ENCODE measurements at regions not wholly inside any gene's neighbourhood (a gene's known extent, or its start where the extent isn't known, plus 50 kb on each side); places are given as distances from the start of the nearest gene placed in this dataset.

DNA sequence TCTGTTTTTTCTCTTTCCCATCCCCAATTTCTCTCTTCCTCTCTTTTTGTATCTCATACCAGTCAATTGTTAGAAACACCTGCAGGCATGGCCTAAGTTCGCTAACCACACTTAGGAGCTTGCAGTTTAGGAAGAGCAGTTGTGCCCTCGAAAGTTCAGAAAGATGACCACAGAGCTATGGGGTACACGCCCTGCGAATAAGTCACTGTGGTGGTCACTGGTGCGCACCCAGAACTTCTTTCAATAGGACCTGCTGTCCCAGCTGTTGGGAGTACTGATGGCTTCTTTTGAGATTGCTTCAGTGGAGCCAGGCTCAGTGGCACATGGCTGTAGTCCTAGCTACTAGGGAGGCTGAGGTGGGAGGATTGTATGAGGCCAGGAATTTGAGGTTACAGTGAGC lies 362.8 kb upstream of the TMTC1 start:
- DNase-seq (ENCODE audit: low read depth, low spot score) = no peak
- no peak for FAIRE-seq
- H3K4me3 ChIP-seq (ENCODE audit: control insufficient read depth in 2 of 3, extremely low read depth in 1 of 3, insufficient read depth in 2 of 3, low read depth in 1 of 3, low read length in 3 of 3) = no peak overlapping the region
- dilution Hi-C loops (cut with MboI; ENCODE audit: extremely low pct_ligation_motif_present, low sequenced_read_pairs) = no loop called here
- no peak for TF ChIP-seq EZH2 (IDR thresholded peaks at IDR 0.05; ENCODE audit: low read length)
- TF ChIP-seq, protein P1, sequence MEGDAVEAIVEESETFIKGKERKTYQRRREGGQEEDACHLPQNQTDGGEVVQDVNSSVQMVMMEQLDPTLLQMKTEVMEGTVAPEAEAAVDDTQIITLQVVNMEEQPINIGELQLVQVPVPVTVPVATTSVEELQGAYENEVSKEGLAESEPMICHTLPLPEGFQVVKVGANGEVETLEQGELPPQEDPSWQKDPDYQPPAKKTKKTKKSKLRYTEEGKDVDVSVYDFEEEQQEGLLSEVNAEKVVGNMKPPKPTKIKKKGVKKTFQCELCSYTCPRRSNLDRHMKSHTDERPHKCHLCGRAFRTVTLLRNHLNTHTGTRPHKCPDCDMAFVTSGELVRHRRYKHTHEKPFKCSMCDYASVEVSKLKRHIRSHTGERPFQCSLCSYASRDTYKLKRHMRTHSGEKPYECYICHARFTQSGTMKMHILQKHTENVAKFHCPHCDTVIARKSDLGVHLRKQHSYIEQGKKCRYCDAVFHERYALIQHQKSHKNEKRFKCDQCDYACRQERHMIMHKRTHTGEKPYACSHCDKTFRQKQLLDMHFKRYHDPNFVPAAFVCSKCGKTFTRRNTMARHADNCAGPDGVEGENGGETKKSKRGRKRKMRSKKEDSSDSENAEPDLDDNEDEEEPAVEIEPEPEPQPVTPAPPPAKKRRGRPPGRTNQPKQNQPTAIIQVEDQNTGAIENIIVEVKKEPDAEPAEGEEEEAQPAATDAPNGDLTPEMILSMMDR (optimal IDR thresholded peaks at IDR 0.05 in 1 of 3, IDR thresholded peaks at IDR 0.05 in 1 of 3, conservative IDR thresholded peaks at IDR 0.05 in 1 of 3; ENCODE audit: extremely low read depth in 1 of 3, insufficient read depth in 2 of 3, low read length in 3 of 3) = no peak
- no peaks in the 10 kb centered on the region for H3K79me2 ChIP-seq (ENCODE audit: control insufficient read depth, insufficient read depth, low read length)
- H3K4me1 ChIP-seq (ENCODE audit: control insufficient read depth, extremely low read depth, insufficient read depth, low read length) = no peaks in the 10 kb centered on the region
- no peaks in the 10 kb centered on the region for H3K9me3 ChIP-seq (ENCODE audit: control insufficient read depth, low read depth, low read length)
- H3K27me3 ChIP-seq (ENCODE audit: control insufficient read depth, extremely low read depth, insufficient read depth, low read length) = no peaks in the 10 kb centered on the region
- no peaks in the 10 kb centered on the region for H3K36me3 ChIP-seq (ENCODE audit: control insufficient read depth in 2 of 2, extremely low read depth in 1 of 2, insufficient read depth in 2 of 2, low read length in 2 of 2)
- H2AFZ ChIP-seq (ENCODE audit: control insufficient read depth, low read length) = no peak overlapping the region
- no peaks in the 10 kb centered on the region for H4K20me1 ChIP-seq (ENCODE audit: control insufficient read depth, extremely low read depth, insufficient read depth, low read length)
- no peak overlapping the region for H3K4me2 ChIP-seq (ENCODE audit: control insufficient read depth, extremely low read depth, insufficient read depth, low read depth, low read length)
- no peak overlapping the region for H3K9ac ChIP-seq (ENCODE audit: control insufficient read depth, extremely low read depth, insufficient read depth, low read length)
- H3K9me1 ChIP-seq (ENCODE audit: control insufficient read depth, extremely low read depth, insufficient read depth, low read length) = no peaks in the 10 kb centered on the region
- no peak overlapping the region for H3K27ac ChIP-seq (ENCODE audit: control insufficient read depth, insufficient read depth, low read length)

DNA sequence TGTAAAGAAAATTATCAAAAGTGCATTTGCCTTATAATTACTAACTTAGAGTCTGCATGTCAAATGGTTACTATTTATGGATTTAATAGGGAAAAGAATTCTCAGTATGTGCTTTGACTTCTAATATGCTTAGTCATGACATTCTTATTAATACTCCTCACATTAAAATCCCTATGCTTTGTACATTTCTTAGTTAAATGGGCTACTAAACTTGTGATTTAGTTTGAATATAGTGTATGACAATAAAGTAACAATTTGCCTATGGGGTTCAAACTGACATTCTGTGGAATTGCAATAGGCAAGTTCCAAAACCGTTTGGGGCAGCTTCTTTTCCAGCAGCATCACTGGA lies 361.9 kb upstream of the TMTC1 start:
- no peaks in the 10 kb centered on the region for H3K79me2 ChIP-seq (ENCODE audit: control insufficient read depth, insufficient read depth, low read length)
- no peaks in the 10 kb centered on the region for H3K36me3 ChIP-seq (ENCODE audit: control insufficient read depth in 2 of 2, extremely low read depth in 1 of 2, insufficient read depth in 2 of 2, low read length in 2 of 2)
- no peak overlapping the region for H3K4me3 ChIP-seq (ENCODE audit: control insufficient read depth in 2 of 3, extremely low read depth in 1 of 3, insufficient read depth in 2 of 3, low read depth in 1 of 3, low read length in 3 of 3)
- no peak overlapping the region for H2AFZ ChIP-seq (ENCODE audit: control insufficient read depth, low read length)
- no peak overlapping the region for H3K9ac ChIP-seq (ENCODE audit: control insufficient read depth, extremely low read depth, insufficient read depth, low read length)
- no peaks in the 10 kb centered on the region for H3K9me3 ChIP-seq (ENCODE audit: control insufficient read depth, low read depth, low read length)
- no peak overlapping the region for H3K27ac ChIP-seq (ENCODE audit: control insufficient read depth, insufficient read depth, low read length)
- H3K4me2 ChIP-seq (ENCODE audit: control insufficient read depth, extremely low read depth, insufficient read depth, low read depth, low read length) = no peak overlapping the region
- no peaks in the 10 kb centered on the region for H3K9me1 ChIP-seq (ENCODE audit: control insufficient read depth, extremely low read depth, insufficient read depth, low read length)
- H3K4me1 ChIP-seq (ENCODE audit: control insufficient read depth, extremely low read depth, insufficient read depth, low read length) = no peaks in the 10 kb centered on the region
- no peaks in the 10 kb centered on the region for H3K27me3 ChIP-seq (ENCODE audit: control insufficient read depth, extremely low read depth, insufficient read depth, low read length)
- dilution Hi-C loops (cut with MboI; ENCODE audit: extremely low pct_ligation_motif_present, low sequenced_read_pairs) = no loop called here
- no peak for TF ChIP-seq EZH2 (IDR thresholded peaks at IDR 0.05; ENCODE audit: low read length)
- TF ChIP-seq, protein P1 (optimal IDR thresholded peaks at IDR 0.05 in 1 of 3, IDR thresholded peaks at IDR 0.05 in 1 of 3, conservative IDR thresholded peaks at IDR 0.05 in 1 of 3; ENCODE audit: extremely low read depth in 1 of 3, insufficient read depth in 2 of 3, low read length in 3 of 3) = no peak
- no peak for DNase-seq (ENCODE audit: low read depth, low spot score)
- no peak for FAIRE-seq
- no peaks in the 10 kb centered on the region for H4K20me1 ChIP-seq (ENCODE audit: control insufficient read depth, extremely low read depth, insufficient read depth, low read length)

Measured in keratinocyte (primary cell).